Glomerular endothelial cell (primary cell): ENCODE measurements at regions not wholly inside any gene's neighbourhood (a gene's known extent, or its start where the extent isn't known, plus 50 kb on each side); places are given as distances from the start of the nearest gene placed in this dataset.
"Not testable (repeated sequence)": the region's sequence is repeated elsewhere in the genome, so short reads cannot be mapped to it uniquely, and the experiment has no call there.

Source experiments
- DNase-seq: peaks from one replicate; pipeline ENCODE4 v3.0.0-alpha.2; 2011; ENCODE audit warnings: low read depth, low spot score; ENCODE audit errors: extremely low read depth

DNA sequence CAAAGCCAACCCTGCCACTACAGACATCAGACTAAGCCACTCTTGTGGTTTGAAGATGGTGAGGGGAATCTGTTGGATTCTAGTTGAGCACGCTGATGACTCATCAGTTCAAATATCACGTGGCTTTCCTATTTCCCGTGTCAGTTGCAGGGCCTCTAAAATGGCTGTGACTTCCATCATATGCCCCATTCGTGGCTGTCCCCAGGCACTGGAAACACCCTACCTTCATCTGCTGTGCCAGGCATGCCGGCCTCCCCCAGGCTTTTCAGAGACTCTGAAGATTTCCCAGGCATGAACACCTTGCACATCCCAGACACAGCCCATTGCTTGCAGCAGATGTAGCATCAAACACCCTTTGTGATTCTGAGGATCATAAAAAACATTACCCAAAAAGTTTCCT, 659.9 kb downstream of the UQCRFS1 start:
- no peak for DNase-seq

GRCh38 chr19:28549680-28550277, 663.2 kb downstream of the UQCRFS1 start:
- no peak for DNase-seq

GRCh38 chr19:28546148-28546685, 666.7 kb downstream of the UQCRFS1 start:
- DNase-seq: no peak

- not testable (repeated sequence) for DNase-seq
These were observed 667.6 kb downstream of the UQCRFS1 start for GRCh38 chr19:28545397-28545796.

DNA sequence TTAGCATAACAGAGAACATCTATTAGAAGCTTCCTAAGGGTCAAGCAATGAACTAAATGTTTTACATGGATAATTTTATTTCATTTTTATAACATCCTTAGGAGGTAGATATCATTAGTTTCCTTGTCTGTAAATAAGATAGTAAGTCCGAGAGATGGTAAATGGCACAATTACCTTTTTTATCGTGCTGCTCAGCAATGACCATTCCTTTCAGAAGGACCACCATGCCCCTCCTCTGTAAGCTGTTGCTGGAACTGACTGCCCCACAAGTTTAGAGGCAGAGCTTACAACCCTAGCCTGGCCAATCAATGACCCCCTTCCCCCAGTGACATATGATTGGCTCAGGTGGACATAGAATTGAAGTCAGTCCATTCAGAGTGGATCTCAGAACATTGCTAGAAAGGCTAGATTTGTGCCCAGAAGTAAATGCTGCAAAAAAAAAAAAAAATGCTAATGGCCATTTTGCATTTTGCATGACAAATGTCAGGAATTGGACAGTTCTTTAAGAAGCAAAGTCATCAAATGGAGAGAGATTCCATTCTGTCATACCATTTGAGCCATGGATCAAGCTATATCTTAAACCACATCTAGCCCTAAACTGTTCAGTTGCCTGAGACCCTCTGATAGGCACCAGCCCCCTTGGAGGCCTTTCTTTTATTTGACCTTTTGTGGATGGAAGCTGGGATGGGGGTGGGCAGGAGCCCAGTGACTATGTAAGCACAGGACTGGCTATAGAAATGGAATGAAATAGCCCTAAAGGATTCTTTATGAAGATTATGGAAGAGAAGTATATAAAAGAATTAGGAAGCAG, 668.3 kb downstream of the UQCRFS1 start:
- DNase-seq: no peak

DNA sequence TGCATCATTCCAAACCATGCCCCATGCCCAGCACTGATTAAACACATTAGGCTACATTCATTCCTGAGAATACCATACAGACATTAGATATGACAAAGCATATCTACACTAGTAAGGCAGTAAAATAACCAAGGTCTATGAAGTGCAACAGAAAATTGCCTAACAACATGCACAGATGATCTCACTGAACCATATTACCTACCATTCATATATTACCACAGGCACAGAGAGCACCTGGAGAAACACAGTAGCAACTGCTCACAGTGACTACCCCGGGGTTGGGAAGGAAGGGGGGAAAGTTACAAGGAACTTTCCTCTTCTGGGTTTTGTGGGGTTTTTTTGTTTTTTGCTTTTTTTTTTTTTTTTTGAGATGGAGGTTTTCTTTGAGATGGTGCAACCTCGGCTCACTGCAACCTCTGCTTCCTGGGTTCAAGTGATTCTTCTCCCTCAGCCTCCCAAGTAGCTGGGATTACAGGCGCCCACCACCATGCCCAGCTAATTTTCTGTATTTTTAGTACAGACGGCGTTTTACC, 669.6 kb downstream of the UQCRFS1 start:
- DNase-seq: no peak

DNA sequence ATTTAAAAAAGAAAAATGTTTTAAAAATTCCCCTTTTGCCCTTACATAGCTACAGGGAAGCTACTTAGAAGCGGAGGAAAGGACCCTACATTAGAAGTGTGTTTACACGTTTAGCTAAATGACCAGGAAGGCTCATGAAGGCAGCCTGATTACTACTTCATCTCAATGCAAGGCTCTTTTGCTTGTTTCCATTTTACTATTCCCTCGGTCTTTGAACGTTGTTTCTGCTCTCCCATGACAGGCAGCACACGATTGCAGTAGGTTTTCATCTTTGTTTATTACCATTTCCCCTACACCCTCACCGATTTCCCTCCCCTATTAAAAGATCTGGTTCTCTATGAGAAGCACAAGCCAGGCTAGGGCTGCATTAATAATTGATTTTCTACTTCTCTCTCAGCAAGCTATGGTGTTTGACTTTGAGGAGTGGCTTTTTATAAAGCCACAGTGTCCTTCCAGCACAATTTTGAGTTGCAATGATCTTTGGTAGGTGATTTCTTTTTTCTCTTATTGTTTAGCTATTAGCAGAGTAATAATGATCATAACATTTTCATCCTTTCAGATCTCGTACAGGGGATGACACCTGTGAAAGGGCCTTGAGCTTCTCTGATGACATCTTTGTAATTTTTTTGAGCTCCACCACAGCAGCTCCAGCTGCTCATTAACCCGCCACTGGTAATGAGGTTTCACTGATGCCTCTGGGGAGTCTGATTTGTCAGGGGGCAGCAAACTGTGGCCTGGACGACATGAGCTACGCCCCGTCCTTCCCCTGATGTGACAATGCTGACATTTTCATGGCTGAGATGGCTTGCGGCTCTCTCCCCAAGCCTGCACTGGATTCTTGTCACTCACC, 670.3 kb downstream of the UQCRFS1 start:
- no peak for DNase-seq

DNA sequence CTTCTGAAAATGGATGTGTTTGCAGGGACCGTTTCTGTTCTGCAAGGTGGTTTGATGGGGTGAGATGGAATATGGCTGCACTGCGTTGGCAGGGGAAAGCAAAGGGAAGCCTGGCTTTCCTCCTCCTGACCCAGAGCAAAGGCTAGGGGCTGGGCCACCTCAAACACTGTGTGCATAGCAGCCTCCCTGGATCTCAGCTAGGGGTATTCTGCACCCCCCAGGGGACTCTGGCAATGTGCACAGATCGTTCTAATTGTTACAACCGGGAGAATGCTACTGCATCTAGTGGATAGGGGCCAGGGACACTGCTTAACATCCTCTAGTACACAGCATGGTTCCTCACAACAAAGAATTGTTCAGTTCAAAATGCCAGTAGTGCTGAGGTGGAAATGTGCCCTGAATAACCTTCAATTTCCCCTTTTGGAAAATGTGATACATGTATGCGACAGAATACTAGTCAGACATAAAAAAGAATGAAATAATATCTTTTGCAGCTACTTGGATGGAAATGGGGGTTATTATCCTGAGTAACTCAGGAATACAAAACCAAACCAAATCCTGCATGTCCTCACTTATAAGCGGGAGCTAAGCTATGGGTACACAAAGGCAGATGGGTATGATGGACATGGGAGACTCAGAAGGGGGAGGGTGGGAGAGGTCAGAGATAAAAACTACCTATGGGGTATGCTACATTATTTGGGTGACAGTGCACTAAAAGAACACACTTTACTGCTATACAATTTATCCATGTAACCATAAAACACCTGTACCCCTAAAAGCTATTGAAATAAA, 671.2 kb downstream of the UQCRFS1 start:
- DNase-seq: no peak

- no peak for DNase-seq
These were observed 671.9 kb downstream of the UQCRFS1 start for GRCh38 chr19:28541029-28541428.

GRCh38 chr19:28540385-28540784, 672.6 kb downstream of the UQCRFS1 start:
- not testable (repeated sequence) for DNase-seq

- no peak for DNase-seq
These were observed 673.2 kb downstream of the UQCRFS1 start for GRCh38 chr19:28539759-28540158.

GRCh38 chr19:28538579-28538978, 674.4 kb downstream of the UQCRFS1 start:
- DNase-seq: not testable (repeated sequence)

DNA sequence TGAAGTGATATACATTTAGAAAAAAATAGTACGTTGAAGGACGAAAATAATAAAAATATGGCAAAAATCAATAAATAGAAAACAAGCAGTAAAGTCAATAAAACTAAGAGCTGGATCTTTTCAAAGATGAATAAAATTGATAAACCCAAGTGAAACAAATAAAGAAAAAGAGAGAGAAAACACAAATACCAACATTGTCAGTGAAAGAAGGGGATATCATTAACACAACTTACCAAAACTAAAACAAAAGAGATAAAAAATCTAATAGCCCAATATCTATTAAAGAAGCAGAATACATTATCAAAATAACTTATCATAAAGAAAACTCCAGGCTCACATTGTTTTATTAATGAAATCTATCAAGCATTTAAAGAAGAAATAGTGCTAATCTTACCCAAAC, 675.1 kb downstream of the UQCRFS1 start:
- no peak for DNase-seq

DNA sequence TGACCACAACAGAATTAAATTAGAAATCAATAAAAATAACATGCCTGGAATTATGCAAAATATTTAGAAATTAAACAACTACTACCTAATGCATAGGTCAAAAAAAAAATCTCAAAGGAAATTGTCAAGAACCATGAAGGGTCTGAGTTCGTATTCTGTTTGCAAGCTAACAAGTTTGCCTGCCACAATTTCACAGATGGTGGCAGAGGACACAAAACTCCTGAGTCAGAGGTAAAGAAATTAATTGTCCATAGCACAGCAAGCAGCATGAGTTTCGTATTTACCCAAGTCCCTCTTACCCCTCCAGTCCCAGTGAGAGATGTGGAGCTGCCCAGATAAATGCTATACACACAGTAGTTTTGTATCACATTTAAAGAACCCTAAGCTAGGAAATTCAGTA, 675.9 kb downstream of the UQCRFS1 start:
- DNase-seq: no peak

- no peak for DNase-seq
These were observed 677.6 kb downstream of the UQCRFS1 start for GRCh38 chr19:28535352-28535775.

DNA sequence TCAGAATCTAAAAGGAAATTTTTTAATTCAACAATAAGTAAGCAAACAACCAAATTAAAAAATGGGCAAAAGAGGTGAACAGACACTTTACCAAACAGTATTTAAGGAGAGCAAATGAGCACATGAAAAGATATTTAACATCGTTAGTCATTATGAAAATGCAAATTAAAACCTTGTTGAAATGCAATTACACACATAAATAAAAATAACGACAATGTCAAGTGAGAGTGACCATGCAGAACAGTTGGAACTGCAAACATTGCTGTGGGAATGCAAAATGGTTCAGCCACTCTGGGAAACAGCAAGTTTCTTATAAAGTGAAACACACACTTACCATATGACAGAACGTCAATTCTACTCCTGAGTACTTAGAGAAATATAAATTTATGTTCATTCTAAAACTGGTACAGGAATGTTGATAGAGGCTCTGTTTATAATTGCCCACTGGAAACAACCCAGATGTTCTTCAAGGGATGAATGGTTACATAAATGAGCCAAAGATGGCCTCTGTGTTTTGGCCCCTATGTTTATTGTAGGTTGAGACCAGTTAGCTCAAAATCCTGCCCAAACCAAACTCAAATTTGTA, 678.1 kb downstream of the UQCRFS1 start:
- no peak for DNase-seq

DNA sequence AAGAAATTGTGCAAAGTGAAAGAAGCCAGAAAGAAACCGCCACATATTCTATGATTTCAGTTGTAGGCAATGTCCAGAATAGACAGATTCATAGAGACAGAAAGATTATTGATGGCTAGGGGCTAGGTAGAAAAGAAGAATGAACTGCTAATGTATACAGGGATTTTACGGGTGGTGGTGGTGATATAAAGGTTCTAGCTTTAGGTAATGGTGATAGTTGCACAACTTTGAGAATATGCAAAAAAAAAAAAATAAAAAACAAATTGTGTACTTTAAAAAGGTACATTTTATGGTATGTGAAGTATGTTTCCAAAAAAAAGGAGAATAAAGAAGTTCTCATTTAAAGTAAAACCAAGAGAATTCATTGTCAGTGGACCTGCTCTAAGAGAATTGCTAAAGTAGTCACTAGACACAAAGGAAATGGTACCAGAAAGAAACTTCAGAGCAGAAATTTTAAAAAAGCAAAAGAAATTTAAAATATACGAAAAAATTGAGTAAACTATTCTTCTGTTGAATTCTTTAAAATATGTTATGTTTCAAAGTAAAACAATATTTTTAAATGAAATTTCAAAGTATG, 680.1 kb downstream of the UQCRFS1 start:
- DNase-seq: no peak

DNA sequence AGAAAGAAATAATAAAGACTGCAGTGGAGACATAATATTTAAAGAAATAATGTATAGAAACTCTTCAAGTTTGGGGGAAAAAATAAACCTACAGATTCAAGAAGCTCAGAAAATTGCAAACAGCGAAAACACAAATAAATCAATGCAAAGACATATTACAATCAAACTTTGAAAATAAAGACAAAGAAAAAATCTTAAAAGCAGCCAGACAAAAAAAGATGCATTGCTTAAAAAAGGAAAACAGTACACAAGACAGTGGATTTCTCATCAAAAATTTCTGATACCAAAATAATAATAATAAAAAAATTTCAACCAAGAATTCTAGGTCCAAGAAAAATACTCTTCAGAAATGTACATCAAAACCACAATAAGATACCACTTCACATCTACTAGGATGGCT, 681.0 kb downstream of the UQCRFS1 start:
- no peak for DNase-seq

DNA sequence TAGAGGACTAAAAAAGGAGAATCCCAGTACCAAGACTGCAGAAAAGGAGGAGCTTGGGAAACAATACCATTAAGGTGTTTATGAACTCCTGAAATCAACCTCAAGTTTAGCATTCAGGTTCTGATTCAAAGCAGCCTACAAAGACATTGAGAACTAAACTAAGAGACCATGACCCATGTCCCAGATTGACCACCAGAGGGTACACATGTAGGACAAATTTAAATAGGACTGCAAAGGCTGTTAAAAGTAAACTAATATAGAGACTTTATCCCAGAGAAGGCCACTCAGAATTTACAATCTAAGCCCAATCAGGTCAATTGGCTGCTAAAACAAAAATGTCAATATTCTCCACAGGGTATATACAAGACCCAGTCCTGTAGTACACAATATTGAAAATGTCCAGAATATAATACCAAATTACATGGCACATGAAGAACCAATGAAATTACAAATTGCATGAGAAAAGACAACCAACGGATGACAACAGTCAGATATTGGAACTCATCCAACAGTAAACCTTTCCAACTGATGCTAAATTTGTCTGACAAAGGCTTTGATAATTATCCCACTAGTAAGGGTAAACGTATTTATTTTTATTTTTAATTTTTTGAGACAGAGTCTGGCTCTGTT, 682.4 kb downstream of the UQCRFS1 start:
- DNase-seq: no peak
